ENCODE measurements at regions not wholly inside any gene's neighbourhood (a gene's known extent, or its start where the extent isn't known, plus 50 kb on each side); places are given as distances from the start of the nearest gene placed in this dataset.

GRCh38 chr2:59425247-59425646 is 1128.2 kb downstream of the BCL11A start:
- no peak for DNase-seq (ENCODE audit: low read depth)
- no peak overlapping the region for H3K4me3 ChIP-seq (ENCODE audit: low read length)
- no peak for TF ChIP-seq CTCF (conservative IDR thresholded peaks at IDR 0.05; ENCODE audit: low read depth, low read length)

GRCh38 chr2:59413751-59414570 is 1139.5 kb downstream of the BCL11A start:
- no peak for DNase-seq (ENCODE audit: low read depth)
- no peak for TF ChIP-seq CTCF (conservative IDR thresholded peaks at IDR 0.05; ENCODE audit: low read depth, low read length)
- H3K4me3 ChIP-seq (ENCODE audit: low read length) = no peak overlapping the region

GRCh38 chr2:59399126-59399525 is 1154.3 kb downstream of the BCL11A start:
- no peak overlapping the region for H3K4me3 ChIP-seq (ENCODE audit: low read length)
- TF ChIP-seq CTCF (conservative IDR thresholded peaks at IDR 0.05; ENCODE audit: low read depth, low read length) = no peak
- DNase-seq (ENCODE audit: low read depth) = no peak

GRCh38 chr2:59398081-59398480 is 1155.4 kb downstream of the BCL11A start:
- TF ChIP-seq CTCF (conservative IDR thresholded peaks at IDR 0.05; ENCODE audit: low read depth, low read length) = no peak
- no peak for DNase-seq (ENCODE audit: low read depth)
- H3K4me3 ChIP-seq (ENCODE audit: low read length) = no peak overlapping the region

GRCh38 chr2:59395119-59395518 is 1154.0 kb upstream of the FANCL start:
- TF ChIP-seq CTCF (conservative IDR thresholded peaks at IDR 0.05; ENCODE audit: low read depth, low read length) = no peak
- no peak for DNase-seq (ENCODE audit: low read depth)
- H3K4me3 ChIP-seq (ENCODE audit: low read length) = no peak overlapping the region

GRCh38 chr2:59391896-59392295 is 1150.8 kb upstream of the FANCL start:
- no peak for DNase-seq (ENCODE audit: low read depth)
- TF ChIP-seq CTCF (conservative IDR thresholded peaks at IDR 0.05; ENCODE audit: low read depth, low read length) = no peak

GRCh38 chr2:59390581-59390980 is 1149.5 kb upstream of the FANCL start:
- no peak for DNase-seq (ENCODE audit: low read depth)
- no peak overlapping the region for H3K4me3 ChIP-seq (ENCODE audit: low read length)
- no peak for TF ChIP-seq CTCF (conservative IDR thresholded peaks at IDR 0.05; ENCODE audit: low read depth, low read length)

More at GRCh38 chr2:59391896-59392295, 1150.8 kb upstream of the FANCL start:
- H3K4me3 ChIP-seq (ENCODE audit: low read length) = no peak overlapping the region

Data from retinal pigment epithelial cell (primary cell).